ENCODE measurements at regions not wholly inside any gene's neighbourhood (a gene's known extent, or its start where the extent isn't known, plus 50 kb on each side); places are given as distances from the start of the nearest gene placed in this dataset.

DNA sequence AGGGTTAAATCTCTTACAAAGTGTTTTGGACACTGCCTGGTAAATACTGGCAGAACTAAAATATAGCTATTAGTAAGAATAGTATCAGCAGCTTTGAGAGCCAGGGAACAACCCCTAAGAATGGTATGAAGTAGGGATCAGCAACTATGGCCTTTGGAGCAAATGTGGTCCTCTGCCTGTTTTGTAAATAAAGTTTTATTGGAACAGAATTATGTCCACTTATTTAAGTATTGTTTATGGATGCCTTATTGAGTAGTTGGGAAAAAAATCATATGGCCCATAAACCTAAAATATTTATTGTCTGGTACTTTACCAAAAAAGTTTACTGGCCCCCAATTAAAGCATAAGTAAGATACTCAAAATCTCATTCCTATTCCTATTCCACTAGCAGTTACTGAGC, 182.2 kb downstream of the PALM2AKAP2 start:
- no peak for TF ChIP-seq CTCF (IDR thresholded peaks at IDR 0.05)
- Mint-ChIP-seq H3K27ac (ENCODE audit: unreplicated experiment) (no peak overlapping the region), H3K4me3 (ENCODE audit: unreplicated experiment) (no peak overlapping the region), H3K27me3 (ENCODE audit: low read depth) (no peaks in the 10 kb centered on the region), H3K4me1 (ENCODE audit: low read depth) (peaks cover 10% of the 10 kb centered on the region), H3K9me3 (ENCODE audit: low read depth) (no peaks in the 10 kb centered on the region), H3K36me3 (ENCODE audit: low read depth) (no peaks in the 10 kb centered on the region)
- DNase-seq (ENCODE audit: low spot score): no peak

DNA sequence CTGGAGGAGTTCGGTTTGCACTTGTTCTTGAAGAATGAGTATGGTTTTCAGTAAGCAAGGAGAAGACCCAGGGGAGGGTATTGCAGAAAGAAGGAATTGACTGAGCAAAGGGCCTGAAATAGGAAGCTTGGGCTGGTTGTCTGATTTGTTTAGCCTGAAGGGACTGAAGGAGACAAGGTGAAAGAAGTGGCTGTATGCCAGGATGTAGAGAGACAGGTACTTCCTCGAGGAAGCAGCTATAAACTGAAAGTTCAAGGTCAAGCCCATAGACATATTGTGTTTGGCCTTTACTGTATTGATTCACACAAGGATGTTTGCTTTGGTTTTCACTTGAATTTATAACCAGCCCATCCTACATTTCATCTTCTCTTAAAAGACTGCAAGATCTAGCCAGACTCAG, 183.1 kb downstream of the PALM2AKAP2 start:
- Mint-ChIP-seq H3K9me3 (ENCODE audit: low read depth) (no peaks in the 10 kb centered on the region), H3K4me1 (ENCODE audit: low read depth) (peaks cover 13% of the 10 kb centered on the region), H3K4me3 (ENCODE audit: unreplicated experiment) (no peak overlapping the region), H3K27ac (ENCODE audit: unreplicated experiment) (no peak overlapping the region), H3K27me3 (ENCODE audit: low read depth) (no peaks in the 10 kb centered on the region), H3K36me3 (ENCODE audit: low read depth) (no peaks in the 10 kb centered on the region)
- DNase-seq (ENCODE audit: low spot score): no peak
- no peak for TF ChIP-seq CTCF (IDR thresholded peaks at IDR 0.05)

DNA sequence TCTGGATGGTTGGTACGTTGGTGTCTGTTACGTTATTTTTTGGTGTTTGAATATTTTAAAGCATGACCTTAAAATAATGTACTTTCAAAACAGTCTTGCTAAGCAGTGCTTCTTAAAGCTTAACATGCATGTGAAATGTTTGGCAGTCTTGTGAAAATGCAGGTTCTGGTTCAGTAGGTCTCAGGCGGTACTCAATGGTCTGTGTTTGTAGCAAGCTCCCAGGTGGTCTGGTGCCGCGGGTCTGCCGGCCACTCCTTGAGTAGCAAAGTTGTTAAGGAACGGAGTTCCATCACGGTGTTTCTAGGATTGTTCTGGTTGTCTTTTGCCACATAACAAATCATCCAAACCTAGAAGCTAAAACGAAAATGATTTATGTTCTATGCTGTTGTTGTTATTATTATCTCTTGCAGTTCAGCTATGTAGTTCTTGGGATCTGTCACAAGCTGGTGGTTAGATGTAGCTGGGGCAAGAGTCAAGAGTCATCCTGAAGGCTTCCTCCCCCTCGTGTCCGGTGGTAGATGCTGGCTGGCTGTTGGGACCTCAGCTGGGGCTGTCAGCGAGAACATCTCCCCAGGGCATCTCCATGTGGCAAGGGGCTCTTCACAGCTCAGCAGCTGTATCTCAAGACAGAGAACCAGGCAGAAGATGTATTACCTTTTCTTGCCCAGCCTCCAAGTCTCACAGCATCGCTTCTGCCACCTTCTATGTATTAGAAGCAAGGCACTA, 186.8 kb downstream of the PALM2AKAP2 start:
- H3K27me3 Mint-ChIP-seq (ENCODE audit: low read depth): no peaks in the 10 kb centered on the region
- TF ChIP-seq CTCF (IDR thresholded peaks at IDR 0.05): no peak
- no peak overlapping the region for H3K4me3 Mint-ChIP-seq (ENCODE audit: unreplicated experiment)
- no peak for DNase-seq (ENCODE audit: low spot score)
- H3K9me3 Mint-ChIP-seq (ENCODE audit: low read depth): no peaks in the 10 kb centered on the region
- peaks cover 26% of the 10 kb centered on the region for H3K4me1 Mint-ChIP-seq (ENCODE audit: low read depth)
- H3K36me3 Mint-ChIP-seq (ENCODE audit: low read depth): peaks cover 2% of the 10 kb centered on the region
- H3K27ac Mint-ChIP-seq (ENCODE audit: unreplicated experiment): no peak overlapping the region

DNA sequence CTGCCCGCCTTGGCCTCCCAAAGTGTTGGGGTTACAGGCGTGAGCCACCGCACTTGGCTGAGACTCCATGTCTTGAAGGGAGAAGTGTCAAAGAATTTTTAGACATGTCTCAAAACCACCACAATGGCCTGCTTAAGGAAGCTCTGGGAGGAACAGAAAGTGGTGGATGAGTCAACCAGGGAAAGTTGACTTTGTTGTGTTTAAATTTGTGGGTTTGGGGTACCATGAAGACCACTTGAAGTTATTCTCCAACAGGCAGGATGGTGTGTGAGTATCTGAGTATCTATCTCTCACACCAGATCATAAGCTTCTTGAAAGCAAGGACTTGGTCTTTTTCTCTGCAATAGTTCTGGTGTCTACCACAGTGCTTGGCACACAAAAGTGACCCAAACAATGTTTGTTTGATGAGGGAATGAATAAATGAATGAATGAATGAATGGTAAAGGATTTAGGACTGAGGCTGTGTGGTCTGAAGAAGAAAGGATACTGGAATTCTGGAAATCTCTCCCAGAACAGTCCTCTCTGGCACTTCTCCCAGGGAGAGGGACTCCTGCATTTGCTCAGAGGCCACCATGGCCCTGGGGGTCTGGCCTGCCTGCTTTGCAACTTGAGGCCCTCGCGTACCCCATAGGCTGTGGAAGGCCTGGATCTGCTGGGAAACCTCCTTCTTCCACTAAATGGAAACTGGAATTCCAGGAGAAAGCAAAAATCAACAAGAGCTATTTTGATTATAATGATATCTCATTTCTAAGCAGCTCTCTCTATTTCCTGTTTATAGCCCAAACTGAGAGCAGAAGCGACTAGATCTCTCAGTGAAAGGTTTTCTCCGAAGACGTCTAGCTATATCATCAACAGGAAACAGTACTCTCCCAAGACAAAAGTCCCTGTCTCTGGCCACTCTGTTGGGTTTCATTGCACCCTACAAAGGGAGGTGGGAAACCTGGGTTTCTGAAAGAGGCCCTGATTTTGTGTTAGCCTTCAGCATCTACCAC, 187.9 kb downstream of the PALM2AKAP2 start:
- H3K9me3 Mint-ChIP-seq (ENCODE audit: low read depth): no peaks in the 10 kb centered on the region
- peaks cover 26% of the 10 kb centered on the region for H3K4me1 Mint-ChIP-seq (ENCODE audit: low read depth)
- H3K27ac Mint-ChIP-seq (ENCODE audit: unreplicated experiment): peak overlapping the region; percentile 29
- DNase-seq (ENCODE audit: low spot score): no peak
- no peak for TF ChIP-seq CTCF (IDR thresholded peaks at IDR 0.05)
- H3K4me3 Mint-ChIP-seq (ENCODE audit: unreplicated experiment): no peak overlapping the region
- no peaks in the 10 kb centered on the region for H3K27me3 Mint-ChIP-seq (ENCODE audit: low read depth)
- H3K36me3 Mint-ChIP-seq (ENCODE audit: low read depth): peaks cover 3% of the 10 kb centered on the region

DNA sequence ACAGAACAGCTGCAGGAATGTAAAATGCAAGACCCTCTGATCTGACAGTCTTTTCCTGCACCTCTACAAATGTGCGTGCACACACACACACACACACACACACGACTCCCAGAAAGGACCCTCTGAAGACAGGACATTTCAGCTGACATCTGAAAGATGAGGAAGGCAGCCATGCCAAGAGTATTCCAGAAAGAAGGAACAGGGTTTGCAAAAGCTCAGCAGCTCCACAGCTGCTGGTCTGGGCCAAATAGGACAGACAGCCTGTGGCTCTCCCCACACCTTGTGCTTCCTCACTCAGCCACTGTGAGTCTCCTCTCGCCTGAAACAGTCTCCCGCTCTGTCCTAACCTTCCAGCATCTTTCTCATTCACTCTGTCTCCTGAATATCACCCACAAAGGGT, 189.0 kb downstream of the PALM2AKAP2 start:
- no peak overlapping the region for H3K4me3 Mint-ChIP-seq (ENCODE audit: unreplicated experiment)
- H3K36me3 Mint-ChIP-seq (ENCODE audit: low read depth): peaks cover 5% of the 10 kb centered on the region
- H3K4me1 Mint-ChIP-seq (ENCODE audit: low read depth): peaks cover 26% of the 10 kb centered on the region
- H3K27me3 Mint-ChIP-seq (ENCODE audit: low read depth): no peaks in the 10 kb centered on the region
- TF ChIP-seq CTCF (IDR thresholded peaks at IDR 0.05): peak; percentile 46
- H3K9me3 Mint-ChIP-seq (ENCODE audit: low read depth): no peaks in the 10 kb centered on the region
- no peak for DNase-seq (ENCODE audit: low spot score)
- H3K27ac Mint-ChIP-seq (ENCODE audit: unreplicated experiment): no peak overlapping the region
